ENCODE measurements at regions not wholly inside any gene's neighbourhood (a gene's known extent, or its start where the extent isn't known, plus 50 kb on each side); places are given as distances from the start of the nearest gene placed in this dataset.

GRCh38 chr1:56300836-56301235 lies 278.5 kb downstream of the PLPP3 start:
- TF ChIP-seq, protein P1, sequence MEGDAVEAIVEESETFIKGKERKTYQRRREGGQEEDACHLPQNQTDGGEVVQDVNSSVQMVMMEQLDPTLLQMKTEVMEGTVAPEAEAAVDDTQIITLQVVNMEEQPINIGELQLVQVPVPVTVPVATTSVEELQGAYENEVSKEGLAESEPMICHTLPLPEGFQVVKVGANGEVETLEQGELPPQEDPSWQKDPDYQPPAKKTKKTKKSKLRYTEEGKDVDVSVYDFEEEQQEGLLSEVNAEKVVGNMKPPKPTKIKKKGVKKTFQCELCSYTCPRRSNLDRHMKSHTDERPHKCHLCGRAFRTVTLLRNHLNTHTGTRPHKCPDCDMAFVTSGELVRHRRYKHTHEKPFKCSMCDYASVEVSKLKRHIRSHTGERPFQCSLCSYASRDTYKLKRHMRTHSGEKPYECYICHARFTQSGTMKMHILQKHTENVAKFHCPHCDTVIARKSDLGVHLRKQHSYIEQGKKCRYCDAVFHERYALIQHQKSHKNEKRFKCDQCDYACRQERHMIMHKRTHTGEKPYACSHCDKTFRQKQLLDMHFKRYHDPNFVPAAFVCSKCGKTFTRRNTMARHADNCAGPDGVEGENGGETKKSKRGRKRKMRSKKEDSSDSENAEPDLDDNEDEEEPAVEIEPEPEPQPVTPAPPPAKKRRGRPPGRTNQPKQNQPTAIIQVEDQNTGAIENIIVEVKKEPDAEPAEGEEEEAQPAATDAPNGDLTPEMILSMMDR (IDR thresholded peaks at IDR 0.05), result no peak
- TF ChIP-seq EZH2 (IDR thresholded peaks at IDR 0.05) (no peak), EZH2phosphoT487 (IDR thresholded peaks at IDR 0.05) (no peak)

All from neural progenitor cell (in vitro differentiated cells).